Hippocampal formation (tissue), 2 donors: ENCODE measurements at regions not wholly inside any gene's neighbourhood (a gene's known extent, or its start where the extent isn't known, plus 50 kb on each side); places are given as distances from the start of the nearest gene placed in this dataset.
A peak's percentile ranks its signal among the peaks of the same experiment; 100 is the strongest.

ENCODE experiments used
- DNase-seq, 2 donors: peaks; one replicate each; lab custom pipeline; 2025; lab: John Stamatoyannopoulos, UW

DNA sequence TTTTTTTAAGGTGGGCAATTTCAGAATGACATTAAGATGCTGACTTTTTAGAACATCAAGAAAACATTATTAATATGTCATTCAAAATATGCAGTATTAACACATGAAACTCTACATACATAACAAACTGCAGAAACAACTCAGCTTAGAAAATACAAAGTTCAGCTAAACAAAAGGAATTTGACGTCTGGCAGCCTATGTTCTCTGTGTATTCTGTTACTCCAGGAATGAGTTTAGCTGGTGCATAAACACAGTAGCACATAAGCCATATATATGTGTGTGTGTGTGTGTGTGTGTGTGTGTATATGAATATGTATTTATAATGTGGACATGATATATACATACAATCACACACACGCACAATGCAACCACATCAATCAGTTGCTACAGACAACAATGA lies 413.5 kb upstream of the PSMD7 start:
- no peak for DNase-seq

- DNase-seq: no peak
Measured at GRCh38 chr16:73882651-73883050, 414.0 kb upstream of the PSMD7 start.

DNA sequence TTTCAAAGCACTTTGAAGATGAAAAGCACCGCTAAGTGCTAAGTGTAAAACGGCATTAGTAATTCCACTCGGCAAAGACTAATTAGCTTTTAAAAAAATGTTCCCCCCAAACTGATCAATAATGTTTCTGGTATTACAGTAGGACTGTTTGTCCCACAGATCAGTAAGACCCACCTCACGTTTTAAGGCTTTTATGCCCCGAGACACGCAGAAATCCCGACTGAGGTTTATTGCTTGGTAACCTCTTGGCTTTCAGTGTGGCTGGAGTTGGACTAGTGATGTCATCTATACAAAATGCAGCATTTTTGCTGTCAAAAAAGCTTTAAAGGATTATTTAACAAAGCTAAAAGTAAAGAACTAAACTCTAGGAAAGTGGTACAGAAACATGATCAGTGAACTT lies 414.6 kb upstream of the PSMD7 start:
- DNase-seq: no peak

DNA sequence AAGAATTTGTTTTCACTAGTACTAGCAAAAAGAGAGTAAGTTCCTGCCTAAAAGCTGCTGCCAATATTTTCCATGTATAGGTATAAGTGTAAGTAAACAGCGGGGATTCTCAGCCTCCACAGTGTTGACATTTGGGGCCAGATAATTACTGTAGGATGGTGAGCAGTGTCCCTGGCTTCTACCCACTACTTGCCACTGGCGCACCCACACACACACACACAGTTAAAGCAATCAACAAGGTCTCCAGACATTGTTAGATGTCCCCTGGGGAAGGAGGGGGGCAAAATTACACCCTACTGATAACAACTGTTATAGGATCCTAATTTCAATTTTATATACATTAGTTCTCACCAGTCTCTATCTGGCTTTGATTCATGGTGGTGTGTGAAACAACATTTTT lies 417.0 kb upstream of the PSMD7 start:
- no peak for DNase-seq

- DNase-seq: peak in 1 of 2 donors; percentile 79
Measured at GRCh38 chr16:73878611-73879010, 418.0 kb upstream of the PSMD7 start.

GRCh38 chr16:73877150-73877549 lies 419.5 kb upstream of the PSMD7 start:
- no peak for DNase-seq

DNA sequence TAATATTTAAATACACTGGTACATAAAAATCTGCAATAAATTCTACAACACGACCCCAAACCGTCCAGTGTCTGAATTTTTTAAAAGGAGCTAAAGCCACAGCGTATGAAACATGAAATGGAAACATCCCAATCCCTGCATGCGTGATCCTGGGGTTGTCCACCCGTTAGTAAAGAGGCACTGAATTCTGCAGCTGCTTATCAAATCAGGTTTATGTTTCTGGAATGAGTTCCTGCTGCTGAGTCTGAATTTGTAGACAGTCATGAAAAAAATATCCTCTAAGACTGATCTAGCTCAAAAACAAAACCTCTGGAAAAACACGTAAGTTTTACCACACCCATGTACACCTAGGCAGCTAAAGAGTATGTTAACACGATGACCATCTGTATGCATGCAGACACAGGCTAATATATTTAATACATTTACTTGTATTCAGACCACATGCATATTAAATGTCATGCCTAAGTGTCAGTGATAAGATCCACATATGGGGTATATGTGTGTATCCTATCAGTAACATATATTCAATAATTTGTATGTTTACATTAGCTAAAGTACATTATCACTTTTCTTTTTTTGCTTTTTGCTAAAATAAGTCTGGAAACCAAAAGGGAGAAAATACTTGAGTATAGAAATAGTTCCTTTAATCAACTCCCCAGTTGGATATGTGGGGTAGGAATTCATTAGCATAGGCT lies 420.5 kb upstream of the PSMD7 start:
- DNase-seq: no peak

- DNase-seq: no peak
Measured at GRCh38 chr16:73874324-73874723, 422.3 kb upstream of the PSMD7 start.

GRCh38 chr16:73873643-73874042 lies 423.0 kb upstream of the PSMD7 start:
- no peak for DNase-seq

GRCh38 chr16:73872856-73873255 lies 423.8 kb upstream of the PSMD7 start:
- DNase-seq: no peak

- DNase-seq: no peak
Measured at GRCh38 chr16:73871088-73871733, 425.4 kb upstream of the PSMD7 start.

DNA sequence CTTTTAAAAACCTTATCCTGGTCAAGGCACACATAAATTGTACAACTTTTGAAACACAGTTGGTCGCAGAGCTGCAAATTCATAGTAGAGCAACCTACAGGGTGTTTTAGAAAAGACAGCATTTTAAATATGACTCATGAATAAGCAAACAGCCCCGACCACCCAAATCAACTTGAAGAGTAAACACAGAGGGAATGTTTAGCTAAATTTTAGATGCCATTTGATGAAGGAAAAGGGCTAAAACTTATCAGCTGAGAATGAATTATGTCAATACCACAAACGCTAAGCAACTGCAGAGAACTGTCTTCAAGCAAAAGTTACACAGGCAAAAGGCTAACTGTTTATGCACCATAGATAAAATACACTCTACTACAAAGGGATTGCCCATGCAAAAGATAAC lies 427.5 kb upstream of the PSMD7 start:
- no peak for DNase-seq

DNA sequence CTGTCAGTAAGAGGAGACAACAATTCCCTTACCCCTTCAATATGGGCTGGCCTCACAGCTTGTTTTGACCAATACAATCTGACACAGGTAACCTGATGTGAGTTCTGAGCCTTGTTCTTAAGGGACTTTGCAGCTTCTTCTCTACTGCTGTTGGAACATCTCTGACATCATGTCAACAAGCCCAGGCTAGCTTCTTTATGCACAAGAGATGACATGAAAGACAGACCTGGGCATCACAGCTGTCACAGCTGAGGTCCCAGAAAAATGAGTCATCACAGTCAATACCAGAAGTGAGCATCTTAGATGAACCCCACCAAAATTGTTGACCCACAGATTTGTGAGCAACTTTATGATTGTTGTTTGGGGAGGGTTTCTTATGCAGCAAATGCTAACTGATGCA lies 431.7 kb upstream of the PSMD7 start:
- no peak for DNase-seq

DNA sequence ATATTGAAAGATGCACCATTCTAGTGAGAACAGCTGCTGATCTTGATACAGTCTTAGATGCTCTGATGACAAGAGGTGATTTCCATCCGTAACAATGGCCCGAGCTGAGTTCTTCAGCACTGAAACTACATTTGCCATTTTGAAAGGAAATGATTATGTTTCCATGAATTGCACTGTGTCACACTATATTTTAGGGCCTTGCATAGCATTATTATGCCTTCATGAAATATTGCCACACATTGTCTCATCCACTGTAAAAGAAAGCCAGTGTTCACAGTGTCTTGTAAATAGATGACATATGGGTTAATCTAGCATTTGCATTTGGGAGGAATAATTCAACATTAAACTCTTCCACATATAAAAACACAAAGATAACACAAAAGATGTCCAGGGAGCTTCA lies 438.3 kb upstream of the PSMD7 start:
- DNase-seq: no peak

- DNase-seq: no peak
Measured at GRCh38 chr16:73853968-73854367, 442.6 kb upstream of the PSMD7 start.

- DNase-seq: no peak
Measured at GRCh38 chr16:73852561-73852960, 444.1 kb upstream of the PSMD7 start.

DNA sequence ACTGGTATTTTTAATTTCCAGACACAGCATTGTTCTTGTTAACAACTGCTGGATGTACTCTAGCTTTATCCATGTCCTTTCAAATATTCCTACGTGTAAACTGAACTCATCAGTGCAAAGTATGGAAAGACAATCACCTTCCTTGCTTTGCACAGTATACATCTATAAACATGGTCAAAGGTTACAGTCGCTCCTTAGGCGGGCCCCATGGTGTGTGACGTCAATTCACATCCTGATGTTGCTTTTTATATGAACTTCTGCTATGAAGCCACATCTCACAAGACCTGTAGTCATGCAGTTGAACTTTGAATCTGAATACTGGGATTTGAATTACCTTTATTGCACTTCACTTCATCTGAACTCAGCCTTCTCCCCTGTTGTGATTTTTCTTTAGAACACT lies 447.6 kb upstream of the PSMD7 start:
- no peak for DNase-seq

- no peak for DNase-seq
Measured at GRCh38 chr16:73847090-73847489, 449.5 kb upstream of the PSMD7 start.

DNA sequence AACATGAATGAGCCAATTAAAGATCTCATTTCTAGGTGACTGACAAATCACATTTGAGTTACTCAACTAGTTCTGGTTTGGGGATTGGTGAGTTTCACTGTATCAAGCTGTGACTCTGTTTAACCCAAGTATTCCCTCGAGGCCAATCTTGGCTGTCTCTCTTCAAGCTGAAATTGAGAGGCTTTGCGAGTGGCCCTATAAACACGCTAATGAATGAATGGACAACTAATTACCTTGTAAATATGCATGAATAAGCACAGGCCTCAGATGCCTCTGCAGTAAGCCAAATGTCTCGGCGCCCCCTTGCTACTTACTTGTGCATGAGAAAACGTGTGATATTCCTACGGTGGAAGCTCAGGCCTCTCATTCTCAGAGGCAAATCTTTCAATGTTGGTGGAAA lies 450.3 kb upstream of the PSMD7 start:
- peak; percentile 12 to 22 for DNase-seq

DNA sequence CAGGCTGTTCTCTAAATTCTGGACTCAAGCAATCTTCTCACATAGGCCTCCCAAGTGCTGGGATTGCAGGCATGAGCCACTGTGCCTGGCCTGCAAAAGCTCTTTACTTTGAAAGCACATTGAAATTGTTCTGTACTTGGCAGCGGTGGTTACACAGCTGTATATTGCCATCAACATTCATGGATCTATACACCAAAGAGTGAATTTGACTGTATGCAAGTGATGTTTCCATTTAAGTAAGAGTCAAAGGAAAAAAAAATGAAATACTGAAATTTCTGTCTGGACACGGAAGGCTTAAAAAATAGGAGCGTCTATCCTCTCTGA lies 450.6 kb upstream of the PSMD7 start:
- no peak for DNase-seq

DNA sequence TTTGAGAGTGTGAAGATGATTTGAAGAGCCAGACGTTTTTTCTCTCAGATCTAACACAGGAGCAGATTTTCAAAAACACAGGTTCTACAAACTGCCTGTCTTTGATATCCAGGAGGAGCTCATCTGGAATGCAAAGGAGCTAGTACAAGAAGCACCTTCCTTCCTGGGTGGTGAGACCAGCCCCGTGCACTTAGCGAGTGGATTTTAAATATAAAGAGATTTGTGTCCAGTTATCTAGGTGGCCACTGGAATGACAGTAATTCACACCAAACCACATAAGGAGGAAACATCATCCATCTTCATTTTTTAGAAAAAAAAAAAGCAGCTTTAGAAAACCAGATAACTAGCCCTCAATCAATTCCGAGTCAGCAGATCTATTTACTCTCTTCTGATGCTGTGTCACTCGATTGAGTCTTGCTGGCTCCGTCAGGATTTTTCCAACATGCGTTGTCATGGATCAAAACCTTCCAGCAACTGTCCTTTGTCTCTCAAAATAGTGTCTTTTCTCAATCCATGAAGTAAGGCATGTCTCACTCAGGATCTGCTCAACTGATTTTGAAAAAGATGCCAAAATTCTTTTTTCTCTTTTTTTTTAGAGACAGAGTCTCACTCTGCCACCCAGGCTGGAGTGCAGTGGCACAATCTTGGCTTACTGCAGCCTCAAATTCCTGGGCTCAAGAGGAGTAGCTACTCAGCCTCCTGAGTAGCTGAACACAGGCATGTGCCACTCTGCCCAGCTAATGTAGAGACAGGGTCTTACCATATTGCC lies 451.2 kb upstream of the PSMD7 start:
- no peak for DNase-seq

GRCh38 chr16:73840728-73841127 lies 455.9 kb upstream of the PSMD7 start:
- no peak for DNase-seq

GRCh38 chr16:73831220-73831619 lies 465.4 kb upstream of the PSMD7 start:
- no peak for DNase-seq
